ENCODE measurements at regions not wholly inside any gene's neighbourhood (a gene's known extent, or its start where the extent isn't known, plus 50 kb on each side); places are given as distances from the start of the nearest gene placed in this dataset.

DNA sequence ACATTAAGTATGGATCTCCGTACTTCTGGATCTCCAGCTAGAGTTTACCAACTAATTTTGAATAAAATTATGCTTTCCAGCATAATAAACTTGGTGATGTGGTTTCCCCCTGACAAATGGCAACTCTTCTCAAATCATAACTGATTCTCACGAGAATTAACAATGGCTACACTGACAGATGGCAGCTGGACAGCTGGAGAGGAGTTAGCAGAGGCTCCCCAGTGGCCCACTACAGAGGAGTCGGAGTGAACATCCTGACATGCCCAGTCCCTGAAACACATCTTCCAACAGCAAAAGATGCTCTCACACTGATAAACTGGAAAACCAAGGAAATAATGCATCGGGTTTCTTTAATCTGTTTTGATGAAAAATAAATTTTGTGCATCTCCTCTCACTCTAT lies 239.6 kb downstream of the MAN2A1 start:
- DNase-seq (no peak), ATAC-seq (no peak)
- H3K4me1 ChIP-seq, result no peaks in the 10 kb centered on the region
- no peak overlapping the region for H3K27ac ChIP-seq
- H3K36me3 ChIP-seq (replicated peaks in 1 of 2; ENCODE audit: insufficient read depth in 1 of 2, low read depth in 2 of 2), result no peaks in the 10 kb centered on the region
- intact Hi-C loops (cut with DNase I), result no loop called here
- no peaks in the 10 kb centered on the region for H3K9me3 ChIP-seq
- WGBS, 2 donors, result 70 to 76% methylated on average over 4 of the region's 4 CpGs
- TF ChIP-seq POLR2A (IDR thresholded peaks at IDR 0.05) (no peak), CTCF (IDR thresholded peaks at IDR 0.05) (no peak)
- no peak overlapping the region for H3K4me3 ChIP-seq
- H3K27me3 ChIP-seq, result no peaks in the 10 kb centered on the region

- intact Hi-C loops (cut with DNase I), result no loop called here
- 70 to 86% methylated on average over 1 of the region's 1 CpG for WGBS, 2 donors
- H3K4me3 ChIP-seq, result no peak overlapping the region
Measured at GRCh38 chr5:109929911-109930310, 240.2 kb downstream of the MAN2A1 start.

DNA sequence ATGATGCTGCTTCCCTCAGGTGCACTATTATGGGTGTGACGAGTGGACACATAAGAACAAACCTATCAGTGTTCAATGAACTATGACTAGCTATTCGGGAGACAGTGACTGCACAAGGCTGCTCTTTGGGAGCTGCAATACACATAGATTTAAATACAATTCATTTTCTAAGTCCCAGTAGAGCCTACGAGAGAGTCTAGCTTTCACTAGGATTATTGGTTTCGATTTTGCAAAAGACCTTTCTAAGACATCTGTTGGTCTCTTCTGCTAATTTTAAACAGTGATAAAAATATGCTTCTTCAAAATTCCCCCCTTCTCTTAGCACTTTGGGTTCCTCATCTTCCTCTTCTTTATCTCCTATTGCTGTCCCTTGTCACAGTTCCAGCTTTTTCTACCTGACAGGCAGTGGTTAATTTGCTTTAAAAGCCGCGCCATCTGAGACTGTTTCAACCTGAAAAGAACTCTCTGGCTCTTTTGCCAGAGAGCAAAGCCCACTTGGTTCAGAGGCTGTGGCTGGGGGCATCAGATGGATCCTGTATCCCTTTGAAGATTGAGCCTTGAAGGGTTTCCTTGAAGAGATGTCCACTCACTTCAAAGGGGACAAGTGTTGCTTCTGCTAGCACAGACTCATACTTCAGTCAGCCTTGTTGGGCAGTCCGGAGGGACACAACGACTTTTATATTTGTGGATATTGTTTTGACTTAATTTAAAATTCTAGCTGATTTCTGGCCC lies 241.5 kb downstream of the MAN2A1 start:
- no peak for TF ChIP-seq POLR2A (IDR thresholded peaks at IDR 0.05)
- no peak for TF ChIP-seq CTCF (IDR thresholded peaks at IDR 0.05)
- H3K36me3 ChIP-seq (replicated peaks in 1 of 2; ENCODE audit: insufficient read depth in 1 of 2, low read depth in 2 of 2), result no peaks in the 10 kb centered on the region
- WGBS, 2 donors, result 77 to 86% methylated on average over 8 of the region's 8 CpGs
- ATAC-seq (no peak), DNase-seq (no peak)
- intact Hi-C loops (cut with DNase I), result no loop called here
- H3K27me3 ChIP-seq, result no peaks in the 10 kb centered on the region
- H3K4me3 ChIP-seq, result no peak overlapping the region
- no peaks in the 10 kb centered on the region for H3K9me3 ChIP-seq
- no peak overlapping the region for H3K27ac ChIP-seq
- H3K4me1 ChIP-seq, result no peaks in the 10 kb centered on the region

More at GRCh38 chr5:109929911-109930310, 240.2 kb downstream of the MAN2A1 start:
- no peaks in the 10 kb centered on the region for H3K27me3 ChIP-seq
- no peak for ATAC-seq
- no peak overlapping the region for H3K27ac ChIP-seq
- H3K4me1 ChIP-seq, result no peaks in the 10 kb centered on the region
- DNase-seq, result no peak
- no peaks in the 10 kb centered on the region for H3K9me3 ChIP-seq
- H3K36me3 ChIP-seq (replicated peaks in 1 of 2; ENCODE audit: insufficient read depth in 1 of 2, low read depth in 2 of 2), result no peaks in the 10 kb centered on the region
- TF ChIP-seq CTCF (IDR thresholded peaks at IDR 0.05) (no peak), POLR2A (IDR thresholded peaks at IDR 0.05) (no peak)

DNA sequence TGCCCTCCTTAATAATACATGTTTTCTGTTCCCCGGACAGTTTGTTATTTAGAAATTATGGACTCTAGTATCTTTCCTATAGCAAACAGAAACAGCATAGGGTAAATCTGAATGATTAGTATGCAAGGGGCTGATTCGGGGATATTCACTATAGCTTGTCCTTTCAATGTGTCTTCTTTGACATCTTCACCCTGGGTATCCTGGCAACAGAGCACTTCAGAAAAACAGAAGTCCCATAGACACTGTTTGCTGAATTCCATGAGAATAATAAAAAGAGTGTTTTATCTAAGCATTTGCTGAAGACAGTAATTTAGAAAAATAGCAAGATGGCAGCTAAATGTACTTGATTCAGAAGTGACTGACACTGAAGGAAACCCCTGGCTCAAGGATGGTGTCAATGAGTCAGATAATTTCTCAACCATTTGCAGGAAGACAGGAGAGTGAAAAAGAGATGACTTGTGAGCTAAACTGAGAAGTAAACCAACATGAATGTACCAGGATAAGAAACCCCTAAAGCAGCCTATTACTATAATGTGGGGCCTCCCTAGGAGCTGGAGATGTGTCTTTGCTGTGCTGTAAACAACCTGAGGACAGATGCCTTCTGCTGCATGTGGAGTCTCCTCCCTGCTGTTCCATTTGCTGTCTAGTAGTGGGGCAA lies 246.2 kb downstream of the MAN2A1 start:
- TF ChIP-seq CTCF (IDR thresholded peaks at IDR 0.05), result no peak
- TF ChIP-seq POLR2A (IDR thresholded peaks at IDR 0.05), result no peak
- H3K36me3 ChIP-seq (replicated peaks in 1 of 2; ENCODE audit: insufficient read depth in 1 of 2, low read depth in 2 of 2), result no peaks in the 10 kb centered on the region
- no peak overlapping the region for H3K27ac ChIP-seq
- H3K4me3 ChIP-seq, result no peak overlapping the region
- intact Hi-C loops (cut with DNase I), result no loop called here
- DNase-seq, result no peak
- ATAC-seq, result no peak
- H3K9me3 ChIP-seq, result no peaks in the 10 kb centered on the region
- H3K4me1 ChIP-seq, result no peaks in the 10 kb centered on the region
- H3K27me3 ChIP-seq, result no peaks in the 10 kb centered on the region
- WGBS, 2 donors, result 61 to 78% methylated on average over 2 of the region's 2 CpGs

GRCh38 chr5:109936996-109937395 lies 247.3 kb downstream of the MAN2A1 start:
- Histone ChIP-seq H3K27ac (no peak overlapping the region), H3K4me3 (no peak overlapping the region), H3K27me3 (no peaks in the 10 kb centered on the region), H3K36me3 (replicated peaks in 1 of 2; ENCODE audit: insufficient read depth in 1 of 2, low read depth in 2 of 2) (no peaks in the 10 kb centered on the region), H3K9me3 (no peaks in the 10 kb centered on the region), H3K4me1 (no peaks in the 10 kb centered on the region)
- WGBS, 2 donors, result 61 to 62% methylated on average over 2 of the region's 2 CpGs
- ATAC-seq (no peak), DNase-seq (no peak)
- TF ChIP-seq CTCF (IDR thresholded peaks at IDR 0.05), result no peak
- TF ChIP-seq POLR2A (IDR thresholded peaks at IDR 0.05), result no peak
- intact Hi-C loops (cut with DNase I), result no loop called here
